Cardiac muscle cell (in vitro differentiated cells and primary cell): ENCODE measurements at regions not wholly inside any gene's neighbourhood (a gene's known extent, or its start where the extent isn't known, plus 50 kb on each side); places are given as distances from the start of the nearest gene placed in this dataset.

Experiments used
- DNase-seq, 2 donors: peaks; one replicate each; pipeline versions ENCODE4 v3.0.0 to v3.0.0-alpha.2; 2010 to 2017; ENCODE audit warnings: low read depth in 1 of 2, low spot score in 1 of 2
- H3K27ac ChIP-seq: fragments of 200-600 bp; sonication (generic); 2 replicates; pipeline ENCODE4 v1.5.1; 2016
- H3K27me3 ChIP-seq: fragments of 200-600 bp; sonication (generic); 2 replicates; pipeline ENCODE4 v1.6.0; 2016; ENCODE audit warnings: control low read depth
- H3K36me3 ChIP-seq: fragments of 200-600 bp; sonication (generic); 2 replicates; pipeline ENCODE4 v1.5.1; 2016; ENCODE audit warnings: control low read depth
- H3K4me1 ChIP-seq: fragments of 200-600 bp; sonication (generic); 2 replicates; pipeline ENCODE4 v1.8.1; 2017; ENCODE audit warnings: low read depth, mild to moderate bottlenecking, mixed run types
- H3K4me3 ChIP-seq: fragments of 200-600 bp; sonication (generic); 2 replicates; pipeline ENCODE4 v1.5.1; 2016; ENCODE audit warnings: mild to moderate bottlenecking
- H3K9me3 ChIP-seq: fragments of 200-600 bp; sonication (generic); 2 replicates; pipeline ENCODE4 v1.5.1; 2017; ENCODE audit warnings: low read depth, mild to moderate bottlenecking, control low read depth
- CTCF ChIP-seq: IDR thresholded peaks from 2 replicates; pipeline ENCODE4 v1.5.1; 2012; ENCODE audit warnings: low read depth, mild to moderate bottlenecking, low read length

DNA sequence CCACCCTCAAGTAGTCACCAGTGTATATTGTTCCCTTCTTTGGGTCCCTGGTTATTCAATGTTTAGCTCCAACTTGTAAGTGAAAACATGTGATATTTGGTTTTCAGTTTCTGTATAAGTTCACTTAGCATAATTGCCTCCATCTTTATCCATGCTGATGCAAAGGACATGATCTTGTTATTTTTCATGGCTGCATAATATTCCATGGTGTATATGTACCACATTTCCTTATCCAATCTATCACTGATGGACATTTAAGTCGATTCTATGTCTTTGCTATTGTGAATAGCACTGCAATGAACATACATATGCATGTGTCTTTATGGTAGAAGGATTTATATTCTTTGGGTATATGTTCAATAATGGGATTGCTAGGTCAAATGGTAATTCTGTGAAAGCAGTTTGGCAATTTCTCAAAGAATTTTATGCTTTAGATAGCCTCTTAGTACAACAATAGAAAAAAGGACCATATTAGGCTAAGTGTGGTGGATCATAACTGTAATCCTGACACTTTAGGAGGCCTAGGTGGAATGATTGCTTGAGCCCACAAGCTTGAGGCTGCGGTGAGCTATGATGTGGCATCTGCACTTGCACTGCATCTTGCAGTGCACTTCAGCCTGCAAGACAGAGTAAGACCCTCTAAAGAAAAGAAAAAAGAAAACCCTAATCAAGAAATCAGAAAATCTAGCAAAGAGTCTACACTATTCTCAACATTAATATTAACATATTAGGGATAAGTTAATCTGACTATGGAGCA lies 468.5 kb upstream of the FAT3 start:
- H3K27ac ChIP-seq = no peak overlapping the region
- no peaks in the 10 kb centered on the region for H3K27me3 ChIP-seq
- H3K9me3 ChIP-seq = no peaks in the 10 kb centered on the region
- no peak for DNase-seq
- no peak overlapping the region for H3K4me3 ChIP-seq
- no peaks in the 10 kb centered on the region for H3K4me1 ChIP-seq
- no peak for TF ChIP-seq CTCF
- H3K36me3 ChIP-seq = no peaks in the 10 kb centered on the region

GRCh38 chr11:91755526-91755925 lies 469.1 kb upstream of the FAT3 start:
- Histone ChIP-seq H3K4me1 (no peaks in the 10 kb centered on the region), H3K9me3 (no peaks in the 10 kb centered on the region), H3K36me3 (no peaks in the 10 kb centered on the region), H3K4me3 (no peak overlapping the region), H3K27me3 (no peaks in the 10 kb centered on the region), H3K27ac (no peak overlapping the region)
- no peak for TF ChIP-seq CTCF
- DNase-seq = no peak

DNA sequence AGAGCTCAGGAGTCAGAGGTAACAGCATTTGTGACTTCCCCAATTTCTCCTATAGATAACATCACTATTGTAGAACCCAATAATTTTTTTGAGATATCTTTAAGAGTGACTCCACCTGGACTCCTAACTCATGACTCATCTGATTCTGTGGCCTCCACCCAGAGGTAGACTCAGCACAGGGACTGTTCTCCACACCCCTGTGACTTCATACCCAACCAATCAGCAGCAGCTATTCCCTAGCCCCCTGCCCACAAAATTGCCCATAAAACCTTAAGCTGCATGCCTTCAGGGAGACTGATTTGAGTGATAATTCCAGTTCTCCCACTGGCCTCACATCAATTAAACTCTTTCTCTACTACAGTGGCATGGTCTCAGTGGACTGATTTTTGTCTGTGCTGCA lies 475.4 kb upstream of the FAT3 start:
- Histone ChIP-seq H3K4me3 (no peak overlapping the region), H3K4me1 (no peaks in the 10 kb centered on the region), H3K9me3 (no peaks in the 10 kb centered on the region), H3K36me3 (no peaks in the 10 kb centered on the region), H3K27ac (no peak overlapping the region), H3K27me3 (no peaks in the 10 kb centered on the region)
- no peak for TF ChIP-seq CTCF
- no peak for DNase-seq

DNA sequence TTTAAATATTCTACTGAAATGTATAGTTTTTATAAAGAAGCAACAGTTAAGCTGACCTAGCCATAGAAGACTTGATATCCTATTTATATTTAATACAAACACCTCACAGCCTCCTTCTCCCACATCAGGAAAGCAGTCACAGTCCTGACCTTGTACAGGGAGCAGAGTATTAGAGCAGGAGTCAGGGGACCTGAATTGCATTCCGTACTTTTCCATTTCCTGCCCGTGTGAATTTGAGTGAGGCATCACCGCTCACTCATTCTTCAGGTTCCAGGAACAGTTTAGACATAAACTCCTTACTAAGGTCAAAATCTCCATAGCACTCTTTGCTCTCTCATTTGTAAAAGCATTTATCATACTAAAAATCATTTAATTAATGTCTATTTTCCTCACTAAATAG lies 482.5 kb upstream of the FAT3 start:
- no peak for TF ChIP-seq CTCF
- no peak overlapping the region for H3K4me3 ChIP-seq
- no peaks in the 10 kb centered on the region for H3K36me3 ChIP-seq
- DNase-seq = peak in 1 of 2 donors; percentile 16
- no peaks in the 10 kb centered on the region for H3K27me3 ChIP-seq
- no peak overlapping the region for H3K27ac ChIP-seq
- no peaks in the 10 kb centered on the region for H3K9me3 ChIP-seq
- no peaks in the 10 kb centered on the region for H3K4me1 ChIP-seq

DNA sequence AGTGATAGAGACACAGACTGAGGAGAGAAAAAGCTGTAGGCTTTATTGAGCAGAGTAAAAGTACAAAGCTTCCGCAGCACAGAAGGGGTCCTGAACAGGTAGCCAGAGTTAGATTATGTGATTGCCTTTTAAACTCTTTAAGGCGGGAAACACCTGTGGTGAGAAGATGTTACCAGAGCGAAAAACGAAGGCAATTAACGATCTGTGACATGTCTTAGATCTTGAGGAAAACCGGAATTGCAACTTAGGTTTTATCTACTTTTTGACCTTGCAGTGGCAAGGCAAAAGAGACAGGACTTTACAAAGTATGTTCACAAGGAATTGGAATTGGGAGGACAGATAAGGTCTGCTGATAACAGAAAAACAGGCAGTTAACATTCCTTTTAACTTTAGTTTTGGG lies 493.6 kb upstream of the FAT3 start:
- no peaks in the 10 kb centered on the region for H3K27me3 ChIP-seq
- H3K4me1 ChIP-seq = no peaks in the 10 kb centered on the region
- H3K9me3 ChIP-seq = no peaks in the 10 kb centered on the region
- no peak overlapping the region for H3K27ac ChIP-seq
- no peak for TF ChIP-seq CTCF
- DNase-seq = no peak
- H3K4me3 ChIP-seq = no peak overlapping the region
- H3K36me3 ChIP-seq = no peaks in the 10 kb centered on the region
